Endothelial cell of umbilical vein (primary cell): ENCODE measurements at regions not wholly inside any gene's neighbourhood (a gene's known extent, or its start where the extent isn't known, plus 50 kb on each side); places are given as distances from the start of the nearest gene placed in this dataset.

ENCODE experiments used
- BruUV-seq: library from RNA; stranded (reverse); fragments of 400-500 nt; replicated peaks from 2 replicates; lab custom pipeline; 2021; lab: Mats Ljungman, UMichigan
- CTCF ChIA-PET: fragments of 300-600, 350-600 bp; sonication (Branson Sonifier 250); formaldehyde crosslinking; loops from one replicate; lab custom pipeline; 2021; ENCODE audit warnings: antibody characterized with exemption, inconsistent platforms; lab: Charles Lee
- POLR2A ChIA-PET: fragments of 300-600, 350-600 bp; sonication (Branson Sonifier 250); formaldehyde crosslinking; loops from one replicate; lab custom pipeline; 2021; ENCODE audit warnings: antibody characterized with exemption, inconsistent platforms; lab: Charles Lee
- DNase-seq: peaks from one replicate; pipeline ENCODE4 v3.0.0-alpha.2; 2011; ENCODE audit warnings: low read depth, low spot score
- FAIRE-seq: peaks from 2 replicates; lab custom pipeline; 2011; peaks lifted over from hg19 to GRCh38; lab: Jason Lieb, UNC
- H2AFZ ChIP-seq: 2 replicates; pipeline ENCODE4 v1.6.0; 2012; ENCODE audit warnings: low read depth, low read length, control low read depth, inconsistent platforms
- H3K27ac ChIP-seq: 2 replicates; pipeline ENCODE4 v1.5.1; 2011; ENCODE audit warnings: low read depth, mild to moderate bottlenecking, control low read depth, low read length, moderate library complexity; ENCODE audit not compliant: insufficient read depth
- H3K27me3 ChIP-seq, 2 experiments: 2 replicates each; pipeline versions ENCODE4 v1.6.0 to v1.6.1; 2011; ENCODE audit warnings: low read length in 2 of 2, mixed read lengths in 1 of 2; ENCODE audit not compliant: control insufficient read depth in 2 of 2, insufficient read depth in 2 of 2
- H3K36me3 ChIP-seq, 2 experiments: 2 replicates in 1 of 2; 3 replicates in 1 of 2; pipeline ENCODE4 v1.5.1; 2011; ENCODE audit warnings: low read length in 2 of 2, mild to moderate bottlenecking in 1 of 2, moderate library complexity in 1 of 2; ENCODE audit not compliant: control insufficient read depth in 2 of 2, insufficient read depth in 2 of 2; ENCODE audit errors: extremely low read depth in 1 of 2
- H3K4me1 ChIP-seq: 3 replicates; pipeline ENCODE4 v1.5.1; 2011; ENCODE audit warnings: mild to moderate bottlenecking, low read length; ENCODE audit not compliant: control insufficient read depth, insufficient read depth; ENCODE audit errors: extremely low read depth
- H3K4me2 ChIP-seq: 2 replicates; pipeline ENCODE4 v1.6.1; 2011; ENCODE audit warnings: low read length, control low read depth, mixed read lengths; ENCODE audit not compliant: insufficient read depth
- H3K4me3 ChIP-seq, 3 experiments: fragments of 200-600 bp in 1 of 3; sonication (generic), shearing (Covaris generic) in 1 of 3; replicated peaks in 1 of 3; 2 replicates each; pipeline ENCODE4 v1.5.1; 2011 to 2016; ENCODE audit warnings: control low read depth in 3 of 3, low read length in 3 of 3, mild to moderate bottlenecking in 2 of 3, inconsistent platforms in 1 of 3, low read depth in 1 of 3, moderate library complexity in 1 of 3; ENCODE audit not compliant: insufficient read depth in 1 of 3
- H3K79me2 ChIP-seq: 2 replicates; pipeline ENCODE4 v1.6.0; 2012; ENCODE audit warnings: low read length, inconsistent platforms; ENCODE audit not compliant: control insufficient read depth, insufficient read depth
- H3K9ac ChIP-seq: replicated peaks from 2 replicates; pipeline ENCODE3; 2011; ENCODE audit warnings: low read length, control low read depth; ENCODE audit not compliant: insufficient read depth; ENCODE audit errors: extremely low read depth
- H3K9me1 ChIP-seq: replicated peaks from 3 replicates; pipeline ENCODE4 v1.6.0; 2011; ENCODE audit warnings: mild to moderate bottlenecking, low read length; ENCODE audit not compliant: control insufficient read depth, insufficient read depth; ENCODE audit errors: extremely low read depth
- H3K9me3 ChIP-seq: replicated peaks from 2 replicates; pipeline ENCODE4 v1.5.1; 2012; ENCODE audit warnings: low read length, inconsistent platforms; ENCODE audit not compliant: control insufficient read depth, insufficient read depth
- H4K20me1 ChIP-seq: replicated peaks from 2 replicates; pipeline ENCODE3; 2011; ENCODE audit warnings: mild to moderate bottlenecking, low read length; ENCODE audit not compliant: control insufficient read depth, insufficient read depth; ENCODE audit errors: extremely low read depth
- CTCF ChIP-seq, 2 donors: IDR thresholded peaks; 1 replicate in 1 of 2; 2 replicates in 1 of 2; pipeline ENCODE4 v1.5.1; 2011; ENCODE audit warnings: low read length in 2 of 2, mild to moderate bottlenecking in 2 of 2, moderate library complexity in 2 of 2, control low read depth in 1 of 2, inconsistent platforms in 1 of 2, low read depth in 1 of 2; ENCODE audit not compliant: insufficient read depth in 1 of 2; ENCODE audit errors: extremely low read depth in 1 of 2
- EZH2 ChIP-seq: IDR thresholded peaks from 2 replicates; pipeline ENCODE4 v1.6.1; 2012; ENCODE audit warnings: borderline replicate concordance, low read depth, mild to moderate bottlenecking, moderate library complexity, low read length, inconsistent platforms; ENCODE audit not compliant: severe bottlenecking
- FOS ChIP-seq: IDR thresholded peaks from 2 replicates; pipeline ENCODE4 v1.6.1; 2011; ENCODE audit warnings: mild to moderate bottlenecking, low read length, moderate library complexity, borderline replicate concordance; ENCODE audit not compliant: insufficient read depth
- GATA2 ChIP-seq: IDR thresholded peaks from 2 replicates; pipeline ENCODE4 v1.7.0; 2011; ENCODE audit warnings: low read depth, mild to moderate bottlenecking, moderate library complexity, mixed read lengths, low read length; ENCODE audit not compliant: insufficient read length, insufficient read depth
- JUN ChIP-seq: IDR thresholded peaks from 2 replicates; pipeline ENCODE4 v1.6.1; 2011; ENCODE audit warnings: borderline replicate concordance, low read depth; ENCODE audit not compliant: insufficient read length, insufficient read depth
- MAX ChIP-seq: IDR thresholded peaks from 2 replicates; pipeline ENCODE4 v1.6.1; 2011; ENCODE audit not compliant: insufficient read depth, insufficient read length
- MYC ChIP-seq: IDR thresholded peaks from one replicate; pipeline ENCODE4 v1.6.1; 2011; ENCODE audit warnings: mild to moderate bottlenecking, low read depth, low read length
- POLR2A ChIP-seq: IDR thresholded peaks from 2 replicates; pipeline ENCODE4 v1.6.1; 2012; ENCODE audit warnings: low read depth, mild to moderate bottlenecking, control low read depth, low read length
- POLR2AphosphoS5 ChIP-seq: IDR thresholded peaks from 2 replicates; pipeline ENCODE4 v1.6.1; 2012; ENCODE audit warnings: low read depth, mild to moderate bottlenecking, control low read depth, low read length, moderate library complexity; ENCODE audit not compliant: insufficient read depth
- dilution Hi-C: fragments of 300-500 bp; cut with MboI; formaldehyde crosslinking; loops from one replicate; pipeline ENCODE4 v1.15.0; 2019; ENCODE audit warnings: low sequenced_read_pairs; ENCODE audit not compliant: extremely low pct_ligation_motif_present
- intact Hi-C: fragments of 100-400 bp; cut with micrococcal nuclease; formaldehyde crosslinking; loops from one replicate; pipeline ENCODE4 v1.10.0; 2022

- CTCF ChIA-PET = no interaction called here
- Histone ChIP-seq H3K4me3 (no peak overlapping the region), H3K4me1 (no peaks in the 10 kb centered on the region), H3K36me3 (no peaks in the 10 kb centered on the region), H3K9me3 (peaks cover 4% of the 10 kb centered on the region), H3K9ac (no peak overlapping the region), H3K27me3 (no peaks in the 10 kb centered on the region), H2AFZ (no peak overlapping the region), H3K9me1 (no peaks in the 10 kb centered on the region), H4K20me1 (no peaks in the 10 kb centered on the region), H3K4me2 (no peak overlapping the region), H3K27ac (no peak overlapping the region), H3K79me2 (no peaks in the 10 kb centered on the region)
- BruUV-seq = no TSS peak
- POLR2A ChIA-PET = no interaction called here
- DNase-seq (no peak), FAIRE-seq (no peak)
- dilution Hi-C loops = no loop called here
- intact Hi-C loops = no loop called here
- TF ChIP-seq CTCF (IDR thresholded peaks at IDR 0.05; ENCODE audit: extremely low read depth in 1 of 2, insufficient read depth in 1 of 2, low read depth in 1 of 2, low read length in 2 of 2) (no peak), MYC (no peak), FOS (no peak), MAX (no peak), EZH2 (no peak), POLR2A (no peak), POLR2AphosphoS5 (no peak), GATA2 (no peak), JUN (no peak)
Measured at GRCh38 chr15:93881310-93881709, 350.1 kb upstream of the MCTP2 start.
